Kidney (tissue), 13 donors: ENCODE measurements at regions not wholly inside any gene's neighbourhood (a gene's known extent, or its start where the extent isn't known, plus 50 kb on each side); places are given as distances from the start of the nearest gene placed in this dataset.

Experiments used
- DNase-seq, 5 donors: peaks; one replicate each; pipeline ENCODE4 v3.0.0-alpha.2; 2013 to 2020
- FAIRE-seq: peaks from 2 replicates; lab custom pipeline; 2012; peaks lifted over from hg19 to GRCh38; lab: Jason Lieb, UNC
- H3K27ac ChIP-seq, 2 donors: one replicate each; pipeline ENCODE4 v1.7.0; 2013; ENCODE audit warnings: low read depth in 2 of 2, low read length in 2 of 2, inconsistent platforms in 1 of 2
- H3K27me3 ChIP-seq: one replicate; pipeline ENCODE4 v1.7.1; 2013; ENCODE audit warnings: low read length, inconsistent platforms; ENCODE audit not compliant: control insufficient read depth, insufficient read depth
- H3K36me3 ChIP-seq, 3 donors: one replicate each; pipeline versions ENCODE4 v1.7.0 to v1.7.1; 2013; ENCODE audit warnings: low read length in 3 of 3, control low read depth in 1 of 3, inconsistent platforms in 1 of 3; ENCODE audit not compliant: insufficient read depth in 3 of 3, control insufficient read depth in 2 of 3
- H3K4me1 ChIP-seq, 3 donors: one replicate each; pipeline versions ENCODE4 v1.7.0 to v1.7.1; 2013; ENCODE audit warnings: low read length in 3 of 3, inconsistent platforms in 1 of 3, low read depth in 1 of 3; ENCODE audit not compliant: control insufficient read depth in 2 of 3, insufficient read depth in 2 of 3
- H3K4me3 ChIP-seq, 3 donors: one replicate each; pipeline versions ENCODE4 v1.7.0 to v1.8.1; 2013; ENCODE audit warnings: low read length in 3 of 3, control low read depth in 1 of 3, inconsistent platforms in 1 of 3
- H3K9ac ChIP-seq, 3 donors: one replicate each; pipeline versions ENCODE4 v1.7.0 to v1.7.1; 2013; ENCODE audit warnings: low read length in 3 of 3, control low read depth in 1 of 3, inconsistent platforms in 1 of 3
- H3K9me3 ChIP-seq, 3 donors: one replicate each; pipeline versions ENCODE4 v1.7.0 to v1.7.1; 2013; ENCODE audit warnings: low read length in 3 of 3, control low read depth in 1 of 3, inconsistent platforms in 1 of 3; ENCODE audit not compliant: control insufficient read depth in 2 of 3, insufficient read depth in 1 of 3
- intact Hi-C: fragments of 100-400 bp; cut with DNase I; formaldehyde crosslinking; loops from one replicate; pipeline ENCODE4 v1.11.1; 2022
- TF ChIP-seq, protein P1 (sequence below): IDR thresholded peaks from 3 replicates; pipeline ENCODE4 v1.5.1; 2012; ENCODE audit warnings: mild to moderate bottlenecking, moderate library complexity, borderline replicate concordance; ENCODE audit not compliant: insufficient read depth; ENCODE audit errors: extremely low read depth
- donor health status: control.
- donor health status: control.
- donor health status: control.
- donor health status: control.
- donor health status: control.
- donor health status: DM: yes; HTN: yes; CAD: no.
- donor health status: Normal renal cell carcinoma (clear cell type).

DNA sequence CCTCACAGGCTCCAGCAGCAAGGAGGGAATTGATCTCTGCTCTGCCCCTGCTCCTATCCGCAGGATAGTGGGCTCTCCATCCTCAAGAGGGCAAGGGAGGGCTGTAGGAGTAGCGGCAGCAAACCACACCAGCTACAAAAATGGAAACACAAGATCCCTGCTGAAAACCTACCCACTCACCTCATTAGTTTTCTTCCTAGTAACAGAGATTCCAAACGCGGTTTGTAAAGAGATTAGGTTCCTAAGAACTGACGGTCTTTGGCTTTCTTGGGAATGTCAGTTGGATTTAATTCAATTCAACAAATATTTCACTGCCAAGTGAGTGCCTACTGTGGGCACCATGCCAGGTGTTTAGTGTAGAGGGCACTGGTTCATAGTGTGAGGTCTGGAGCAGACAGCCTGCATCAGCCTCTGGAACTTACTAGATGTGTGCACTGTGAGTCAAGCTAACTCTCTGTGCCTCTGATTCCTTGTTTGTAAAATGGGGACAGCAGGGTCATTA is 84.7 kb downstream of the MRPL46 start:
- TF ChIP-seq, protein P1, sequence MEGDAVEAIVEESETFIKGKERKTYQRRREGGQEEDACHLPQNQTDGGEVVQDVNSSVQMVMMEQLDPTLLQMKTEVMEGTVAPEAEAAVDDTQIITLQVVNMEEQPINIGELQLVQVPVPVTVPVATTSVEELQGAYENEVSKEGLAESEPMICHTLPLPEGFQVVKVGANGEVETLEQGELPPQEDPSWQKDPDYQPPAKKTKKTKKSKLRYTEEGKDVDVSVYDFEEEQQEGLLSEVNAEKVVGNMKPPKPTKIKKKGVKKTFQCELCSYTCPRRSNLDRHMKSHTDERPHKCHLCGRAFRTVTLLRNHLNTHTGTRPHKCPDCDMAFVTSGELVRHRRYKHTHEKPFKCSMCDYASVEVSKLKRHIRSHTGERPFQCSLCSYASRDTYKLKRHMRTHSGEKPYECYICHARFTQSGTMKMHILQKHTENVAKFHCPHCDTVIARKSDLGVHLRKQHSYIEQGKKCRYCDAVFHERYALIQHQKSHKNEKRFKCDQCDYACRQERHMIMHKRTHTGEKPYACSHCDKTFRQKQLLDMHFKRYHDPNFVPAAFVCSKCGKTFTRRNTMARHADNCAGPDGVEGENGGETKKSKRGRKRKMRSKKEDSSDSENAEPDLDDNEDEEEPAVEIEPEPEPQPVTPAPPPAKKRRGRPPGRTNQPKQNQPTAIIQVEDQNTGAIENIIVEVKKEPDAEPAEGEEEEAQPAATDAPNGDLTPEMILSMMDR: no peak
- H3K9ac ChIP-seq: no peak overlapping the region
- no peak overlapping the region for H3K4me3 ChIP-seq
- no peaks in the 10 kb centered on the region for H3K4me1 ChIP-seq
- DNase-seq: peak in 3 of 5 donors; percentile 31 to 66 (median 61)
- intact Hi-C loops: no loop called here
- no peaks in the 10 kb centered on the region for H3K9me3 ChIP-seq
- no peaks in the 10 kb centered on the region for H3K27me3 ChIP-seq
- no peaks in the 10 kb centered on the region for H3K36me3 ChIP-seq
- FAIRE-seq: no peak
- H3K27ac ChIP-seq: no peak overlapping the region

DNA sequence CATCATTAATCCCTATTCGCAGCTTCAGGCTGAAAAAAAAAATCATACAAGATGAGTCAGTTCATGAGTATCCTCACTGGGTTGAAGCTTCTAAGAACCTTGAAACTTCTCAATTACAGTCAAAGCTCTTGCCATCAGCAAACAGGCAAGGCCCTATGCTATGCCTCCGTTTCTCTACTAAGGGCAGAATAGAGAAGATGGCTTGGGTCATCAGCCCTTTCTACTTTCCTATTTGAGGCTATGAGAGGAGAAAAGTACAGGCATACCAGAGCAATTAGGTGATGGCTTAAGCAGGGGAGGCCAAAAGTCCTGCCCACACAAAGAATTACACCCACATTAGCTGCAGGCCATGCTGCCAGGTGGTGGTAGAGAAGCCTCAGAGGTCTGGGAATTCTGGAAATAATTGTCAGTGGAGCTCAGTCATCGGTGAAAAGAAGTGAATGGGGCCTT is 89.0 kb downstream of the MRPL46 start:
- FAIRE-seq: no peak
- TF ChIP-seq, protein P1: no peak

DNA sequence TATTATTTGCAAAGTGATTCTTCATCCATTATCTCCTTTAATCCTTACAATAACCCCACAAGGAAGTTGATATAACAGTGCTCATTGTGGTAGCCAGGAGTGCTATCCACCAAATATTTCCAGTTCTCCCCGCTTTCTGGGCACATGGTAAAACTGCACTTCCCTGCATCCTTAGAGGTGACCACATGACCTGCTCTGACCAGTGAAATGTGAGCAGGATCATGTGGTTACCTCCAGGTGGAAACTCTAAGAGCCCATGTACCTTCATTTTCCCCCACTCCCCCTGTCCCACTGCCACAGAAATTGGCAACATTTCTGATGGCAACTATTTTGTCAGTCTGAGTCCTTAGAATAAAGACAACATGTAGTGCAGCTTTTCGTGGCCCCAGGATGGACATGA is 89.7 kb downstream of the MRPL46 start:
- Histone ChIP-seq H3K4me1 (no peaks in the 10 kb centered on the region), H3K4me3 (no peak overlapping the region), H3K9me3 (no peaks in the 10 kb centered on the region), H3K36me3 (no peaks in the 10 kb centered on the region), H3K27me3 (no peaks in the 10 kb centered on the region), H3K27ac (no peak overlapping the region), H3K9ac (no peak overlapping the region)
- intact Hi-C loops: no loop called here
- FAIRE-seq (no peak), DNase-seq (no peak)
- TF ChIP-seq, protein P1: no peak

More for the DNA sequence above, 89.0 kb downstream of the MRPL46 start:
- Histone ChIP-seq H3K9me3 (no peaks in the 10 kb centered on the region), H3K9ac (no peak overlapping the region), H3K27ac (no peak overlapping the region), H3K4me3 (no peak overlapping the region), H3K4me1 (no peaks in the 10 kb centered on the region), H3K27me3 (no peaks in the 10 kb centered on the region), H3K36me3 (no peaks in the 10 kb centered on the region)
- intact Hi-C loops: no loop called here
- no peak for DNase-seq
